Fibroblast of lung (primary cell): ENCODE measurements at regions not wholly inside any gene's neighbourhood (a gene's known extent, or its start where the extent isn't known, plus 50 kb on each side); places are given as distances from the start of the nearest gene placed in this dataset.

Experiments
- EZH2 ChIP-seq: IDR thresholded peaks from 2 replicates; pipeline ENCODE4 v1.5.1; 2012; ENCODE audit warnings: low read length, control low read depth, mild to moderate bottlenecking; ENCODE audit errors: missing control alignments
- TF ChIP-seq, protein P1 (sequence below), 2 donors: IDR thresholded peaks in 1 of 2; conservative IDR thresholded peaks in 1 of 2; 1 replicate in 1 of 2; 2 replicates in 1 of 2; pipeline ENCODE4 v1.5.1; 2011 to 2012; ENCODE audit warnings: low read length in 2 of 2, control low read depth in 1 of 2, inconsistent platforms in 1 of 2, low read depth in 1 of 2, mild to moderate bottlenecking in 1 of 2

DNA sequence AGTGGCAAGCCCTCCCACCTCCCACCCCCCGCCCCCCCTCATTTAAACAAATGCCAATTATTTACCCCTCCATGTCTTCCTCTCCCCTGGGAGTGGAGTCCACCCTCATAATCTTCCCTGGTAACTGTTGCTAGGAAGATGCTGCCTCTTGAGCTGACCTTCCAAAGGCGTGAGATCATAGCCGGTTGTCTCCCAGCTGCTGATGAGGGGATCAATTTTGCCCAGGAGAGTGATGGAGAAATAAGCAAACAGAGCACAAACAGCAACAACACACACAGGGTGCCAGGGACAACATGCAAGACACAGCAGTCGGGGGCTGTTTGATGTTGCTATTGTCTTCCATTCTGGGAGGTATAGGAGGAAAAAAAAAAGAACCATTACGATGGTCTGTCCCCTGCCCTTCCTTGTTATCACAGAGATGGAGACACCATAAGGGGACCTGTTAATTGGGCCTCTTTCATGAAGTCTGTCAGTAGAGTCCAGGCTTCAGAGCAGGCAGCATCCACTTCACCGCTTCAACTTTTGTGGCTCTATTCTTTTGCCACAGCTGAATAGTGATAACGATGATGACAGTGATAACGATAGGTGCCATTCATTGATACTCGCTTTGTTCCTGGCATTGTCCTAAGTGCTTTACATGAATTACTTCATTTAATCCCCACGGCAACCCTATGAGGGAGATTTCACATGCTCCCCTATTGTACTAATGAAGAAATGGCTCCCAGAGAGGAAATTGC is 76.9 kb upstream of the RGMA start:
- TF ChIP-seq EZH2: no peak
- TF ChIP-seq, protein P1, sequence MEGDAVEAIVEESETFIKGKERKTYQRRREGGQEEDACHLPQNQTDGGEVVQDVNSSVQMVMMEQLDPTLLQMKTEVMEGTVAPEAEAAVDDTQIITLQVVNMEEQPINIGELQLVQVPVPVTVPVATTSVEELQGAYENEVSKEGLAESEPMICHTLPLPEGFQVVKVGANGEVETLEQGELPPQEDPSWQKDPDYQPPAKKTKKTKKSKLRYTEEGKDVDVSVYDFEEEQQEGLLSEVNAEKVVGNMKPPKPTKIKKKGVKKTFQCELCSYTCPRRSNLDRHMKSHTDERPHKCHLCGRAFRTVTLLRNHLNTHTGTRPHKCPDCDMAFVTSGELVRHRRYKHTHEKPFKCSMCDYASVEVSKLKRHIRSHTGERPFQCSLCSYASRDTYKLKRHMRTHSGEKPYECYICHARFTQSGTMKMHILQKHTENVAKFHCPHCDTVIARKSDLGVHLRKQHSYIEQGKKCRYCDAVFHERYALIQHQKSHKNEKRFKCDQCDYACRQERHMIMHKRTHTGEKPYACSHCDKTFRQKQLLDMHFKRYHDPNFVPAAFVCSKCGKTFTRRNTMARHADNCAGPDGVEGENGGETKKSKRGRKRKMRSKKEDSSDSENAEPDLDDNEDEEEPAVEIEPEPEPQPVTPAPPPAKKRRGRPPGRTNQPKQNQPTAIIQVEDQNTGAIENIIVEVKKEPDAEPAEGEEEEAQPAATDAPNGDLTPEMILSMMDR (conservative IDR thresholded peaks at IDR 0.05 in 1 of 2, IDR thresholded peaks at IDR 0.05 in 1 of 2; ENCODE audit: low read depth in 1 of 2, low read length in 2 of 2): no peak
